ENCODE measurements at regions not wholly inside any gene's neighbourhood (a gene's known extent, or its start where the extent isn't known, plus 50 kb on each side); places are given as distances from the start of the nearest gene placed in this dataset.

DNA sequence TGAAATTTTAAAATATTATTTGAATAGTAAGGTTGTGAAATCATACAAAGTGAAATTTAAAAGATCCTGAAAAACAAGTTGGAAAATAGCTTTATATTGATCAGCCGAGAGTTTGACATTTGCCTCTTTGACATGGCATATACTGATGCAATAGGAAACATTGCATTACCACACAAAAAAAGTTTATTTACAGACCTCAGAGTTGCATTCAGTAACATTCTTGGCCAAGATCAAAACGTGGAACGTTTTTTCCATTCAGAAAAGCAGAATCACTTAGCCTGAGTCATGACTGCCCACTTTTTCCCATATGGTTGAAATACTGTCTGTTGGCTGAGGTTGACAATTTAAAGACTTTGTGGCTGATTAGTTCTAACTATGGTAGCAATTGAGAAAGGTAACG is 55.1 kb upstream of the BACH2 start:
- Histone ChIP-seq H3K27me3 (ENCODE audit: insufficient read depth, poor library complexity, severe bottlenecking) (no peaks in the 10 kb centered on the region), H3K27ac (replicated peaks) (peak overlapping the region; percentile 65), H3K4me3 (replicated peaks; ENCODE audit: insufficient read depth, low read length) (no peak overlapping the region)
- no peak for TF ChIP-seq GABPA (IDR thresholded peaks at IDR 0.05; ENCODE audit: low read depth)
- 0 out of 2 replicates have a peak, but pooled peaks have one; percentile 44 for TF ChIP-seq POLR2AphosphoS5 (IDR thresholded peaks at IDR 0.05; ENCODE audit: low read depth)
- peak; percentile 41 to 56 for DNase-seq (ENCODE audit: low read depth in 1 of 2, low spot score in 1 of 2)

- H3K4me3 ChIP-seq (replicated peaks; ENCODE audit: insufficient read depth, low read length): no peak overlapping the region
- no peaks in the 10 kb centered on the region for H3K27me3 ChIP-seq (ENCODE audit: insufficient read depth, poor library complexity, severe bottlenecking)
- peak overlapping the region; percentile 65 for H3K27ac ChIP-seq (replicated peaks)
- peak; percentile 92 to 95 for DNase-seq (ENCODE audit: low read depth in 1 of 2, low spot score in 1 of 2)
- TF ChIP-seq POLR2AphosphoS5 (IDR thresholded peaks at IDR 0.05; ENCODE audit: low read depth): peak; percentile 88
- TF ChIP-seq SPI1 (IDR thresholded peaks at IDR 0.05; ENCODE audit: borderline replicate concordance, low read depth): peak; percentile 98
- TF ChIP-seq GABPA (IDR thresholded peaks at IDR 0.05; ENCODE audit: low read depth): no peak
- no peak for TF ChIP-seq CTCF (IDR thresholded peaks at IDR 0.05; ENCODE audit: insufficient read depth, low read length)
Measured at GRCh38 chr6:90350689-90351554, 54.3 kb upstream of the BACH2 start.

DNA sequence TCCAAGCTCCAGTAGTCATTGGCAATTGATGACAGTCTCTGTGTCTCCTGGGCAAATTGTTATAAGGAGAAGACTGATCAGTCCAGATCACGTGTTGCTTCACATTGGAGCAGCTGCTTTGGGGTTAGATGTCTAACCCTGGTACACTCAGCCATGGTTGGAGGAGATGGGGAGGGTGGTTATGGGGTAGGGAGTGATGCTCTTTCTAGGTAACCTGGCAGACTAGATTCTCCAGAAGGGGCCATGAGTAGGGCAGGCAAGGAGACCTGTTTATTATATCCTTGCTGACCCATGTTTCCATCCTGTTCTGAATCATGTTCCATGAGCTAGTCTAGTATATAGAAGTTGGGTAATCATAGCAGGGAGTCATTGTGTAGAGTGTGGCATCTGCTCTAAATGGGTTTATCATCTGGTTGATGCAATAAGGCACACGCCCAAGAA is 50.8 kb upstream of the BACH2 start:
- no peak overlapping the region for H3K27ac ChIP-seq (replicated peaks)
- DNase-seq (ENCODE audit: low read depth in 1 of 2, low spot score in 1 of 2): no peak
- H3K27me3 ChIP-seq (ENCODE audit: insufficient read depth, poor library complexity, severe bottlenecking): no peaks in the 10 kb centered on the region
- no peak overlapping the region for H3K4me3 ChIP-seq (replicated peaks; ENCODE audit: insufficient read depth, low read length)
- TF ChIP-seq CTCF (IDR thresholded peaks at IDR 0.05; ENCODE audit: insufficient read depth, low read length): no peak
- no peak for TF ChIP-seq GABPA (IDR thresholded peaks at IDR 0.05; ENCODE audit: low read depth)
- TF ChIP-seq, protein P1, sequence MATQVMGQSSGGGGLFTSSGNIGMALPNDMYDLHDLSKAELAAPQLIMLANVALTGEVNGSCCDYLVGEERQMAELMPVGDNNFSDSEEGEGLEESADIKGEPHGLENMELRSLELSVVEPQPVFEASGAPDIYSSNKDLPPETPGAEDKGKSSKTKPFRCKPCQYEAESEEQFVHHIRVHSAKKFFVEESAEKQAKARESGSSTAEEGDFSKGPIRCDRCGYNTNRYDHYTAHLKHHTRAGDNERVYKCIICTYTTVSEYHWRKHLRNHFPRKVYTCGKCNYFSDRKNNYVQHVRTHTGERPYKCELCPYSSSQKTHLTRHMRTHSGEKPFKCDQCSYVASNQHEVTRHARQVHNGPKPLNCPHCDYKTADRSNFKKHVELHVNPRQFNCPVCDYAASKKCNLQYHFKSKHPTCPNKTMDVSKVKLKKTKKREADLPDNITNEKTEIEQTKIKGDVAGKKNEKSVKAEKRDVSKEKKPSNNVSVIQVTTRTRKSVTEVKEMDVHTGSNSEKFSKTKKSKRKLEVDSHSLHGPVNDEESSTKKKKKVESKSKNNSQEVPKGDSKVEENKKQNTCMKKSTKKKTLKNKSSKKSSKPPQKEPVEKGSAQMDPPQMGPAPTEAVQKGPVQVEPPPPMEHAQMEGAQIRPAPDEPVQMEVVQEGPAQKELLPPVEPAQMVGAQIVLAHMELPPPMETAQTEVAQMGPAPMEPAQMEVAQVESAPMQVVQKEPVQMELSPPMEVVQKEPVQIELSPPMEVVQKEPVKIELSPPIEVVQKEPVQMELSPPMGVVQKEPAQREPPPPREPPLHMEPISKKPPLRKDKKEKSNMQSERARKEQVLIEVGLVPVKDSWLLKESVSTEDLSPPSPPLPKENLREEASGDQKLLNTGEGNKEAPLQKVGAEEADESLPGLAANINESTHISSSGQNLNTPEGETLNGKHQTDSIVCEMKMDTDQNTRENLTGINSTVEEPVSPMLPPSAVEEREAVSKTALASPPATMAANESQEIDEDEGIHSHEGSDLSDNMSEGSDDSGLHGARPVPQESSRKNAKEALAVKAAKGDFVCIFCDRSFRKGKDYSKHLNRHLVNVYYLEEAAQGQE (IDR thresholded peaks at IDR 0.05; ENCODE audit: insufficient replicate concordance, low read depth): no peak
- TF ChIP-seq SPI1 (IDR thresholded peaks at IDR 0.05; ENCODE audit: borderline replicate concordance, low read depth): no peak
- no peak for TF ChIP-seq POLR2AphosphoS5 (IDR thresholded peaks at IDR 0.05; ENCODE audit: low read depth)

GRCh38 chr6:90346729-90347128 is 50.1 kb upstream of the BACH2 start:
- TF ChIP-seq CTCF (IDR thresholded peaks at IDR 0.05; ENCODE audit: insufficient read depth, low read length): no peak
- TF ChIP-seq, protein P1 (IDR thresholded peaks at IDR 0.05; ENCODE audit: insufficient replicate concordance, low read depth): no peak
- peak; percentile 59 for TF ChIP-seq SPI1 (IDR thresholded peaks at IDR 0.05; ENCODE audit: borderline replicate concordance, low read depth)
- H3K4me3 ChIP-seq (replicated peaks; ENCODE audit: insufficient read depth, low read length): no peak overlapping the region
- H3K27me3 ChIP-seq (ENCODE audit: insufficient read depth, poor library complexity, severe bottlenecking): no peaks in the 10 kb centered on the region

More at GRCh38 chr6:90346729-90347128, 50.1 kb upstream of the BACH2 start:
- DNase-seq (ENCODE audit: low read depth in 1 of 2, low spot score in 1 of 2): no peak
- no peak overlapping the region for H3K27ac ChIP-seq (replicated peaks)
